Pancreas (tissue), 10 donors: ENCODE measurements at regions not wholly inside any gene's neighbourhood (a gene's known extent, or its start where the extent isn't known, plus 50 kb on each side); places are given as distances from the start of the nearest gene placed in this dataset.
A peak's percentile ranks its signal among the peaks of the same experiment; 100 is the strongest.

ENCODE experiments used
- ATAC-seq, 4 donors: fragments of 200-7000 bp; cut with Tn5 transposase; one replicate each; pipeline versions ENCODE4 v1.8.0 to v1.9.1; 2020; ENCODE audit warnings: mild to moderate bottlenecking in 4 of 4, moderate library complexity in 4 of 4
- DNase-seq, 6 donors: peaks; one replicate each; pipeline ENCODE4 v3.0.0-alpha.2; 2020
- FAIRE-seq: peaks from 2 replicates; lab custom pipeline; 2012; peaks lifted over from hg19 to GRCh38; lab: Jason Lieb, UNC
- H3K27ac ChIP-seq, 4 donors: fragments of 200-600 bp; sonication (generic); 1 replicate in 3 of 4; 2 replicates in 1 of 4; pipeline versions ENCODE4 v1.5.0 to v1.8.0; 2020
- H3K27me3 ChIP-seq, 4 donors: fragments of 200-600 bp; one replicate each; pipeline ENCODE4 v1.8.0; 2021
- H3K36me3 ChIP-seq, 3 donors: fragments of 200-600 bp; sonication (generic) in 1 of 3; one replicate each; pipeline versions ENCODE4 v1.5.0 to v1.8.0; 2020 to 2021
- H3K4me1 ChIP-seq, 3 donors: fragments of 200-600 bp; one replicate each; pipeline ENCODE4 v1.8.0; 2021
- H3K4me3 ChIP-seq, 4 donors: fragments of 200-600 bp; sonication (generic) in 2 of 4; one replicate each; pipeline versions ENCODE4 v1.5.0 to v1.8.0; 2020 to 2021
- H3K9me3 ChIP-seq, 4 donors: fragments of 200-600 bp; one replicate each; pipeline ENCODE4 v1.8.0; 2021
- WGBS, 2 donors: extraction: QIAGEN DNeasy Blood & Tissue Kit; methylation state at CpG; one replicate each; pipeline ENCODE4 v1.1.7; 2013; 5-methylcytosine and 5-hydroxymethylcytosine counted together
- intact Hi-C, 3 donors: fragments of 100-400 bp; cut with DNase I; formaldehyde crosslinking; loops; one replicate each; pipeline versions ENCODE4 v1.11.1 to v1.14.2; 2022
- TF ChIP-seq, protein P1 (sequence below), 4 donors: fragments of 200-600 bp; sonication (generic) in 3 of 4; IDR thresholded peaks; one replicate each; pipeline versions ENCODE4 v1.5.0 to v1.8.0; 2021; ENCODE audit warnings: antibody characterized with exemption in 4 of 4
- donor health status: healthy with polysubstance abuse.
- donor health status: DM: no; HTN: no; CAD: no; lungs with moderate emphysema.
- donor health status: DM: no; HTN: no; CAD: no.
- donor health status: control.
- donor health status: control.
- donor health status: Bipolar disorder and iron deficiency.
- donor health status: DM: yes; HTN: yes; CAD: no.
- donor health status: DM: no; HTN: no; CAD: no.
- donor health status: DM: no; HTN: no; CAD: no.
- donor health status: DM: yes; HTN: yes; CAD: no.

DNA sequence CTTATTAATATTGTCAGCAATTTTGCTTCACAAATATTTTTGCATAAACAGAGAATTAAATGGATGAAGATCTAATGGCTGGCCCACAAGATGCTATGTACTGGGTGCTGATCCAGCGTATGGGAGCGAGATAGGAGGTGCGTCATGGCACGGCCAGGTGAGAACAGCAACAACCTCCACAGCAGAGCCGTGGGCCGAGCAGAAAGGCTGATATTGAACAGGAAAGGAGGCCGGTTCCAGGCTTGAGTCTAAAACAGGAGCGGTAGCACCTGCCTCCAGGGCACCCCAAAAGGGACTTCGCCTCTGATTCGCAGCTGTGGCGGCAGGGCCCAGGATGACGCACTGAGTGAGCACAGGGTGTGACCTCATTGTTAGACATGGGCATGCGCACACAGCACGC is 1502.1 kb downstream of the TBC1D22A start:
- FAIRE-seq (no peak), DNase-seq (no peak), ATAC-seq (no peak)
- Histone ChIP-seq H3K27me3 (peaks cover 0 to 5% (median 0%) of the 10 kb centered on the region in 4 donors), H3K4me3 (no peak overlapping the region), H3K4me1 (no peaks in the 10 kb centered on the region), H3K9me3 (no peaks in the 10 kb centered on the region), H3K36me3 (no peaks in the 10 kb centered on the region), H3K27ac (no peak overlapping the region)
- intact Hi-C loops, result no loop called here
- WGBS, 2 donors, result 66 to 74% methylated on average over 14 of the region's 14 CpGs
- TF ChIP-seq, protein P1, sequence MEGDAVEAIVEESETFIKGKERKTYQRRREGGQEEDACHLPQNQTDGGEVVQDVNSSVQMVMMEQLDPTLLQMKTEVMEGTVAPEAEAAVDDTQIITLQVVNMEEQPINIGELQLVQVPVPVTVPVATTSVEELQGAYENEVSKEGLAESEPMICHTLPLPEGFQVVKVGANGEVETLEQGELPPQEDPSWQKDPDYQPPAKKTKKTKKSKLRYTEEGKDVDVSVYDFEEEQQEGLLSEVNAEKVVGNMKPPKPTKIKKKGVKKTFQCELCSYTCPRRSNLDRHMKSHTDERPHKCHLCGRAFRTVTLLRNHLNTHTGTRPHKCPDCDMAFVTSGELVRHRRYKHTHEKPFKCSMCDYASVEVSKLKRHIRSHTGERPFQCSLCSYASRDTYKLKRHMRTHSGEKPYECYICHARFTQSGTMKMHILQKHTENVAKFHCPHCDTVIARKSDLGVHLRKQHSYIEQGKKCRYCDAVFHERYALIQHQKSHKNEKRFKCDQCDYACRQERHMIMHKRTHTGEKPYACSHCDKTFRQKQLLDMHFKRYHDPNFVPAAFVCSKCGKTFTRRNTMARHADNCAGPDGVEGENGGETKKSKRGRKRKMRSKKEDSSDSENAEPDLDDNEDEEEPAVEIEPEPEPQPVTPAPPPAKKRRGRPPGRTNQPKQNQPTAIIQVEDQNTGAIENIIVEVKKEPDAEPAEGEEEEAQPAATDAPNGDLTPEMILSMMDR (IDR thresholded peaks at IDR 0.05), result no peak

DNA sequence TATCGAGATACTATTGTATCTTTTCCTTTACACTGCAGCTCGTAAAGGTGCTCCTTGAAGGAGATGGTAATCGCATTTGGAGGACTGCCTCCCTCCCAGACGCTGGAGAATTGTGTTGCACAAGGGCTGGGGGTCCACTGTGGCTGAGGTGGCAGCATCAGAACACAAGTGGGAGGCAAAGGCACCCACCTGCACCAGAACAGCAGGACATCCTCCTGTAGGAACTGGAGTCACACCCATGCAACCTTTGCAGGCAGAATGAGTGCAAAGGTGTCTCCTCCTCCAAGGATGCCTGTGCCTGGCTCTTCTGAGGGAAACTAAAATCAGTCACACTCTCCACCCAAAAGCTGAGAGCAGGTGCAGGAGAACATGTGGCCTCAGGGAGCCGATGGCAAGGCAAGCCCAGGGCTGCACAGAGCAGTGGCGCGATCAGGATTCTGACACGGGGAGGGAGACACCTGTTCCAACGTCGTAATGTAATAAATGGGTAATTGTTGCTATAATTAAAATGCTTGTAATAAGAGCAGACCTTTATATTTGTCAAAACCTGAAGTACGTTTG is 1501.4 kb downstream of the TBC1D22A start:
- WGBS, 2 donors, result 41 to 47% methylated on average over 11 of the region's 11 CpGs
- Histone ChIP-seq H3K27ac (no peak overlapping the region), H3K4me3 (no peak overlapping the region), H3K4me1 (no peaks in the 10 kb centered on the region), H3K27me3 (no peaks in the 10 kb centered on the region), H3K9me3 (no peaks in the 10 kb centered on the region), H3K36me3 (no peaks in the 10 kb centered on the region)
- FAIRE-seq (no peak), DNase-seq (no peak), ATAC-seq (no peak)
- intact Hi-C loops, result no loop called here
- TF ChIP-seq, protein P1 (IDR thresholded peaks at IDR 0.05), result no peak

DNA sequence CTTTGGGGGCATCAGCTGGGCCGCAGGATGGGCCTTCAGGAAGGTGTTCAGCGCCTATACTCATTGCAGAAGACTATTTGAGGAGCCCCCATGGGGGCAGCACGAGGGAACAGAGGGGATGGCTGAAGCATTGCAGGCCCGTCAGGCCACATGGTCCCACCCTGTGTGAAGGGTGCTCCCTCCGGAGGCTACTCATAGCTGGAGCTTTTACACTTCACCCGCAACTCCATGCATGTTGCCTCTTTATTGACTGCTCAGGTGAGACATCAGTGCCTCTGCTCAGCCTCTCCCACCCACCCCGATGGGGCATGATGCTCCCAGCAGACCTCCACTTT is 1500.9 kb downstream of the TBC1D22A start:
- FAIRE-seq, result no peak
- intact Hi-C loops, result no loop called here

DNA sequence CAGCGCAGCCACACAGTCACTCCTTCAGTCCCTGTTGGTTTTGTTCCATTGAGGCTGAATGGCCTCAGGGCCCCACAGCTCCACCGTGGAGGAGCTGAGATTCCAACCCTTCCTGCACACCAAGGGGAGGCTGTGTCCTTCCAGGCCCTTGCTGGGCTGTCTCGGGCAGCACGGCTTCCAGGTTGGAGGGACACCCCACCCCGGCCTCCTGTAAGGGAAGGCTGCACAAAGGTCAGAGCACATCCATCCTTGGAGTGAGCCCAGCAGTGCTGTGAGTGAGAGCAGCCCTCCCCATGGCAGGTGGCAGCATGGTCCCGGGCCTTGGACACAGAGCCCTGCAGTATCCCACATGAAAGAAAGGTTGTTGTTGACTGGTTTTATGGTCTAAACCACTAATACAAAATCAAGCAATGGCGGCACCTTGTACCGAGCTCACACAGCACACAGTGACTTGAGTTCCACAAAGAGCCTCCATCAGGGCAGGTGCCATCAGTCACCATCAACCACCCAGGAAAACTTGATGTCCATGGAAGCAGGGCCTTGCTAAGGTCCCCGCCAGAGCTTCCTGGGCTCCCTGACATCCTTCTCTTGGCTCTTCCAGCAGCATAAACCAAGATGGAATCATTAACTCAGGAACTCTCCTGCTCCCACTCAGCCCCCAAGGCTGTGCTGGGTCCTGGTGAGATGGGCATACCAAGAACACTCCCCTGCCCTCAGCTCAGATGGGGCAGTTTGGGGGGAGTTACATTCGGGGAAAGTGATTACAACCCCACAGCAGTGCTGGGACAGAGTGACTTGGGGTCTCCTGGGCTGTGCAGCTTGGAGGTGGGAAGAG is 1500.4 kb downstream of the TBC1D22A start:
- no peaks in the 10 kb centered on the region for H3K36me3 ChIP-seq
- DNase-seq (no peak), ATAC-seq (no peak), FAIRE-seq (no peak)
- H3K4me3 ChIP-seq, result no peak overlapping the region
- TF ChIP-seq, protein P1 (IDR thresholded peaks at IDR 0.05), result no peak
- WGBS, 2 donors, result 57 to 78% methylated on average over 10 of the region's 10 CpGs
- no peak overlapping the region for H3K27ac ChIP-seq
- intact Hi-C loops, result no loop called here
- H3K27me3 ChIP-seq, result no peaks in the 10 kb centered on the region
- H3K9me3 ChIP-seq, result no peaks in the 10 kb centered on the region
- no peaks in the 10 kb centered on the region for H3K4me1 ChIP-seq

More for the DNA sequence above, 1500.9 kb downstream of the TBC1D22A start:
- DNase-seq, result no peak
- no peaks in the 10 kb centered on the region for H3K36me3 ChIP-seq
- H3K27me3 ChIP-seq, result no peaks in the 10 kb centered on the region
- TF ChIP-seq, protein P1 (IDR thresholded peaks at IDR 0.05), result no peak
- WGBS, 2 donors, result 48 to 51% methylated on average over 7 of the region's 7 CpGs
- H3K27ac ChIP-seq, result no peak overlapping the region
- H3K4me3 ChIP-seq, result no peak overlapping the region
- no peaks in the 10 kb centered on the region for H3K4me1 ChIP-seq
- H3K9me3 ChIP-seq, result no peaks in the 10 kb centered on the region
- no peak for ATAC-seq

DNA sequence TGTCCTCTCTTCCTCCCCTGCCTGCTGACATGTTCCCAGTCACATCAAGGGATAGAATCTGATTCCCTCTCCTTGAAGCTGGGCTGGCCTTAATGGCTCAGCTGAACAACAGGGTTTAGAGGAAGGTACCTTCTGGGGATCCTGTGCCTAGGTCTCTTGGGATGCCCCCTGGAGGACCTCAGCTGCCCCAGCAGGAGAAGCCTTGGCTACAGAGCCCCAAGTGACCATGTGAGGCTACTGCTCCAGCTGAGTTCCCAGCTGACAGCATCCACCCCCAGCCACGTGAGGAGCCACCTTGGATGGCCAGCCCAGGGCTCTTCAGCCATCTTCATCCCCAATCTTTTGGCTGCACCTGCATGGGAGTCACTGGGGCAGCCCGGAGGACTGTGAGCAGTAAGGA is 1499.3 kb downstream of the TBC1D22A start:
- 45 to 53% methylated on average over 2 of the region's 2 CpGs for WGBS, 2 donors
- Histone ChIP-seq H3K27me3 (no peaks in the 10 kb centered on the region), H3K36me3 (no peaks in the 10 kb centered on the region), H3K4me3 (no peak overlapping the region), H3K27ac (no peak overlapping the region), H3K4me1 (no peaks in the 10 kb centered on the region), H3K9me3 (no peaks in the 10 kb centered on the region)
- TF ChIP-seq, protein P1 (IDR thresholded peaks at IDR 0.05), result no peak
- FAIRE-seq (no peak), DNase-seq (peak in 1 of 6 donors; percentile 26), ATAC-seq (no peak)
- intact Hi-C loops, result no loop called here
